Limb (tissue), 2 donors: ENCODE measurements at regions not wholly inside any gene's neighbourhood (a gene's known extent, or its start where the extent isn't known, plus 50 kb on each side); places are given as distances from the start of the nearest gene placed in this dataset.

Experiments
- DNase-seq, 2 donors: peaks; one replicate each; pipeline ENCODE4 v3.0.0-alpha.2; 2016; ENCODE audit errors: extremely low spot score in 2 of 2

DNA sequence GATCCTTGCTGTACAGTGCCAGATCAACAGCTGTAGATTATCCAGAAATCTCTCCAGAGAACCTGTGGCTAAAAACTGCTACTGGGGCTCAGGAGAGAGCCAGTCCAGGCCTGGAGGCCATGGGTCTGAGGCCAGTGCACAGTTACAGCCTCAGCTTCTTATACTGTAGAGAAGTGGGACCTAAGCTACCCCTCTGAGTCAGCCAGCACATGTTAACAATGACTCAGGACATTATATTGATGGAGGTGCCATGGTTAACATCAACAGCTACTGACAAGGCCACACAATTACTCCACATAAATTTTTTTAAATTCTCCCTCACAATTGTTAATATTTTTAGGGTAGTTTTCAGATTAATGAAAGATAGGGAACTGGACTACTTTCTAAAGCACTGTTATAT lies 138.5 kb downstream of the RBM26 start:
- no peak for DNase-seq

DNA sequence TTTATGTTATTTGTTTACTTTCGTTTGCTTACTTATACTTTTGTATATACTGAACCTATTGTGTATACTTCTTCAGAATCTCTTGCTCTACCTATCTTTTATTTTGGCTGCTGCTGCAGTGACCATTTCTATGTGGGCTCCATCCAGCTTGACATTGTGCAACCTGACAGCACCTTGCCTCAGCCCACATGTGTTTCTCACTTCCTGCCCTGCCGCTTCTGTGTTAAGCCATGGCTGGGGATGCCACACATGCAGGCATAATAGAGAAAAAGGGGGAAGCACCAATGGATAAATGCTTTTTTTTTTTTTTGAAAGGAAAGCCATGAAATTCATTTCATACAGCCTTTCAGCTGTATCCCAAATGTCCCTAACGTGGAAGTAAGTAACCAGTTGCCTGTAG lies 147.6 kb downstream of the RBM26 start:
- no peak for DNase-seq

DNA sequence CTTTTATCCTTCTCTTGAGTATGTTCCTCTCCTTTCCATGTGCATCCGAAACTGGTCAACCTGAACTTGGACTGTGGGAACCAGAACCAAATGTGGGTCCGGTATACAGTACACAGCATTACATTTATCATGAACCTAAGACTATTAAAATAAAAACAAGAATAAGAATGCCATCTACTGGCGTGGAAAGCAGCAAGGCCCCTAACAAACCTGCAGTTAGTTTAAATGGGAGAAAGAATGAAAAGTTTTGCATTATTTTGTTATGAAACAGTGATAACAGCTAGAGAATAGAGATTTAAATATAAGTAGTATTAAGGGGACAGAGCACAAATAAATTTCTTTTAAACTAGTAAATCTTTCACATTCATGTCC lies 159.5 kb downstream of the RBM26 start:
- DNase-seq = no peak

DNA sequence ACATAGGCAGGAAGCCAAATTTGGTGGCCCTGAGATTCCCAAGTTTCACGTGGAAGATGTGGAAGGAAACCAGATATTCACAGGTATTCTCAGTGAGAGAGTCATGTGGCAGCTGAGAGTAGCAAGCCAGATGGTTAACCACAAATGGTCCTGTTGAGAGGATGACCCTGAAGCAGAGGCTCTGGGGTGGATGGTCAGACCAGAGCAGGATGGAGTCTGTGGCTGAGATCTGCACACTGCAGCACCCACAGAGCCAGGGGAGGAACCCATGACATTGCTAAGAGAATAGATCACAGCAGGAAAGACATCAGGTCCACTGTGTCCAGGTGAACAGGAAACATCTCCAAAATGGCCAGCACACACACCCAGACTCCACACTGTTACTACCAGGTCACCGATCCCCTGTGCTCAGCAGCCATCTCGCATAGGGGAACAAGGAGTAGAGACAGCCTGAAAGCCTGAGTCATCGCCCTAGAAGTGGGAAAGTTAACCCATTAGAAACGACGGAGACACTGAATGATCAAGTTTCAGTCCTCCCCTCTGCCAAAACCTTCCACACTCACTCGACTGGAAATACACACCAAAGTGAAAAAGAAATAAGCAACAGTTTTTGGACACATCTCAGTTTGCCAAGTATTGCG lies 160.0 kb downstream of the RBM26 start:
- DNase-seq = no peak

DNA sequence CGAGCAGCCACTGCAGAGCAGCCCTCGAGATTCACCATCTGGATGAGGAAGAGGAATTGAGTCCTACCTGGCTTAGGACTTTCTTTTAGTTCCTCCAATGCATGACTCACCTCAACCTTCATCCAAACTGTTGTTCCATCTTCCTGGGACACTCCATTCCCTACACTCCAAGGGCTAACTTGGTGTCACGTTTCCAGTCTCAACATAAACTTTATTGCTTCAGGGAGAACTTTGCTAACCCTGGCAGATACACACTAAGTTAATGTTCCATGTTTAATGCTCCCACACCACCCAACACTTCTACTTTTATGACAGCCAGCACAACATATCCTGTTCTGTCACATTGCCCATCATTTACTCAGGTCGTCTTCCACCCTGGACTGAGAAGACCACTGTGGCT lies 164.4 kb downstream of the RBM26 start:
- DNase-seq = no peak

DNA sequence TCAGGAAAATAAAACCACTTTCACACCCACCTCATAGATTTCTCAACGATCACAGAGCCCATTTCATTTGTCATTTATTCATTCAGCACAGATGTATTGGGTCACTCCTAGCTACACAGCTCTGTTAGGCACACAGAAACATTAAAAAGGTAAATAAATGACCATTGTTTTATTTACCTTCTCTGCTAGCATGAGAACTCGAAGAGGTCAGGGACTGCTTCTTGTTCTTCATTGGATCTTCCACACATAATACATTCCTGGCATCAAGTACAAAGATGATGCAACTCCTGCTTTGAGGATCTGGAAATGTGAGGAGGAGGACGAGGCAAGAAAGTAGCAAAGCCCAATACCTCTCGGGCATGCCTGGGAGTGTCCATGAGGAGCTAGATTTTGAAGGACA lies 168.1 kb downstream of the RBM26 start:
- no peak for DNase-seq

DNA sequence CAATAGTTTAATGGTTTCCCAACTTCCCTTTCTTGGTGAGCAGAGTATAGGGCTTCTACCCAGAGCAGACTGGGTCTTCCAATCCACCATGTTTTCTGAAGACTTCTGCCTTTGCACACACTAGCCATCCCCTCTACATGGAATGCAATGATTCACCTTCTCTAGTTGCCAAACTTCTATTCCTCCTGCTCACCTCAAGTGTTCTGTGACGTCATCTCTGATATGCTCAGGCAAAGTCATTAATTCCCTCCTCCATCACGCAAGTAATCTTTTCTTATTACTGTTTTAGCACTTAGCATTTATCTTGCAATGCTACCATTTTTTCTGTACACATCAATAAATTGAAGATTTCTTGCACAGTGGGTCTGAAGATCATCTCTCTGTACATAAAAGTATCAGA lies 174.2 kb downstream of the RBM26 start:
- DNase-seq = no peak

DNA sequence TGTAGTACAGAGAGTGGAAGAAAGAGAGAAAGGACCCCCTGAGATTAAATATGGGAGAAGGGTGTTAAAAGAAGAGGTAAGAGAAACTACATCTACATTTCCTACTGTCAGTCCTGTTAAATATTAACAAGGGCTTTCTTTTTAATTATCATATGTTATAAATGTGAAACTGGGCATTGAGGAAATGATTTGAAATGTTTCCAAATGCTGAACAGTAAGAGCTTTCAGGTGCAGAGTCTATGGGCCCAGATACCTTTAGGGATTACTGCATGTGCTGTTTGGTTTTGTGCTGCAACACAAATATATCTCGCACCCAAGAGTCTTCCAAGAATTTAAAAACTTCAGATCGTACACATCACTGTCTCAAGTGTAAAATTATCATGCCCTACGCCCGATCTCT lies 176.3 kb downstream of the RBM26 start:
- DNase-seq = no peak

DNA sequence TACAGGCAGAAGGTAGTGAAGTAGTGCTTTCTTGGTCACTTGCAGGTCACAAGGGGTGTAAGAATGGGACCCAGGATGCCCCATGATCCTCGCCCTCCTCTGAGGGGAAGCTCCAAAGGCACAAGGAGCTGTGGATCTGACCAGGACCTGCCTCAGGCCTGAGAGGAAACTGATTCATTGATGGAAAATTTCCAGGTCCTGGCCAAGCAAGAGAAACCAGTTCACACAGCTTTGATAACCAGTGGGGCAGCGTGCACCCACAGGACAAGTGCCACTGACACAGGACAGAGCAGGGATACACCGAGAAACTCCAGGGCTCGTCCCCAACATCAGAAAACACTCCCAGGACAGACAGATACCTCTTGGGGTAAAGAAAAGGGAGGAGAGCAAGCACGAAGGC lies 177.1 kb downstream of the RBM26 start:
- no peak for DNase-seq

DNA sequence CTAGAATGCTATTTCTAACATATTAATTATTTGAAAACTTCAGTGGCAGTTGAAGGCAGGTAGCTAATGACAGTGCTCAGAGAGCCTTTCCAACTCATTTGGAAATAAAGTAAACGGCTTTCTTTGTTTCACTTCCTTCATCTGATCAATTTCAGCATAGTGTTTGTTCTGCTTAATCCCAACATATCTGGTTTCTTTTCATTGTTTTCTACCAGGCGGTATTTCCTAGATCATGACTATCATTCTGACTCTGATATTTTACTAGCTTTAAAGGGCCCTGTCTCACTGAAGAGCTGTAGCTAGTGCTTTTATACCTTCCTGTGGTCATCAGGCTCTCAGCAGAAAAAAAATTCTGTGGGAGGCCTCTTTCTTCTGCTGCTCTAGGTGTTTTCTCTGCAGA lies 178.6 kb downstream of the RBM26 start:
- DNase-seq = no peak

DNA sequence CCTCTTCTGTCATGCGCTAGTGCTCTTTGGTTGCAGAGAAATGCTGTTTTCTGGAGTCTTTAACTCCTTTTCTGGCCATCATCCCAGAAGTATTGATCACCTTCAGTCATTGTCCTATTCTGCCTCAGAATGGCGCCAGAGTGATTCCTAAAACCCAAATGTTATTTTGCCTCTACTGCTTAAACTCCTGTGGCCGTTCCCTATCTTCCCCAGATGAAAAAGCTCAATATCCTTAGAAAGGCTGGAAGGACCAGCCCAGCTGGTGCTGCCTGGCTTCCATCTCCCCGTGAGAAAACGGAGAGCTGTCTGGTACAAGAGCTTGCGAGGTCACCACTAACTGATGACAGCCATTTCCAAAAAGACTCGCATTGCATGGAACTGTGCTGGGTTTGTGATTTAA lies 179.1 kb downstream of the RBM26 start:
- DNase-seq = no peak

DNA sequence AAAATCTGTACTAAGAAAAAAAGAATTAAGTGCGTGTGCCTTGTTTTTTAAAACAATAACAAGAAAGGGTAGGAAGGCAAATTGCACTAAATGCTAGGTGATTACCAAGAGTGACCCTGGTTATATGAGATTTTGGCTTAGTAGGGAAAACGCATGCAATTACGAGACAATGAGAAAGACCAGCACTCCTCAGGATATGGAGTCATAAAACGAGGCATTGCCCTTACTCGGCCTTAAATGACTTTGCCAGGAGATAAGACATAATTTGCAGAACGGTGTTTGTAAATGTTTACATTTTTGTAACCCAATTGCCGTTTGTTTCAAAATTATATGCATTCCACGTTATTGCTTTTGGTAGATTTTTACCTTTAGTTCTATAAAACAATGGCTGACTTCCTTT lies 179.8 kb downstream of the RBM26 start:
- no peak for DNase-seq

DNA sequence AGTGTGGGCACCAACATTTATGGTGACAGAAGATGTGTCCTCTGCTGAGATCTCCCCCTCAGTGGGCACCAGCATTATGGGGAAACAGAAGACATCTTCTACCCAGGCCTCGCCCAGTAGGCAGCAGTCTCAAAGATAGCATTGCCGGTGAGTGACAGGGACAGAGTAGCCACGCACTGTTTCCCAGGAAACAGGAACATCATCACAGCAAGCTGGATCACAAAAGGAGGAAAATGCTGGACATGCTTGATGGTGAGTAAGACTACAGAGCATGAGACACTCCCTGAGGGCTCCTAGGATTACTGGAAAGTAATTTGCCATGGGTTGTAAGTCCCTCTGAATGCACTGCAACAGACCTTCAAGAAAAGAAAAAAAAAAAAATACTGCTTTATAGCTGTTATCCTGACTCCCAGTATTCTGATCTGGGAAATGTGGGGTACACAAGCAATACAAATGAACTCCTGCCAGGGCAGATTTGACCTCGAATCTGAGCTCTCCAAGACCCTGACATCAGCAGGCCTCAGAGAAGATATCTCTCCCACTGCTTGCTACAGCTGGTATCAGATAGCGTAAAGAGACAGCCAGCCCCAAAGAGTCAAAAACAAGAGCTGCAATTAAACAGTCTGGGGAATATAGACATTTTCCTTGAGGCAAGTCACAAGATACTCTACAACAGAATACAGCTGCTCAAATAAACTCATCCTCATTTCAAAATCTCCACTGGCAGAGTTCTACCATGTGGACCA lies 180.4 kb downstream of the RBM26 start:
- DNase-seq = no peak

DNA sequence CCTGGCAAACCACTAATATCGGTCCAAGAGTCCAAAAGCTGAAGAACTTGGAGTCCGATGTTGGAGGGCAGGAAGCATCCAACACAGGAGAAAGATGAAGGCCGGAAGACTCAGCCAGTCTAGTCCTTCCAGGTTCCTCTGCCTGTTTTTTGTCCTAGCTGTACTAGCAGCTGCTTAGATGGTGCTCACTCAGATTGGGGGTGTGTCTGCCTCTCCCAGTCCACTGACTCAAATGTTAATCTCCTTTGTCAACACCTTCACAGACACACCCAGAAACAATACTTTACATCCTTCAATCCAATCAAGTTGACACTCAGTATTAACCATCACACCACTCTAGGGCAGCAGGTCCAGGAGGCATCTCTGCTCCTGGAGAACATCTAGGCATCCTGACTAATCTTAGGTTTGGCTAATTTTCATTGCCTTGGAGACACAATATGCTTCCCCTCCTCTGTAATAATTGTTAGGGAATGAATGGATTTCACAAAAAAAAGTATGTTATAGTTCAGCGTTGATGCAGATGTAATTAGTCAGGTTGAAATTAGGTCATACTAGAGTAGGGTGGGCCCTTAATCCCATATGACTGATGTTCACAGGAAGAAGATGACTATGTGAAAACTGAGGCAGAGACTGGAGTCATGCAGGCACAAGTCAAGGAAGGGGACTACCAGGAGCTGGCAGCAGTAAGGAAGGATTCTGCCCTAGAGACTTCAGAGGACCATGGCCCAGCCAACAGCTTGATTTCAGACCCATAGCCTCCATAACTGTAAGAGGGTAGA lies 183.4 kb downstream of the RBM26 start:
- no peak for DNase-seq

DNA sequence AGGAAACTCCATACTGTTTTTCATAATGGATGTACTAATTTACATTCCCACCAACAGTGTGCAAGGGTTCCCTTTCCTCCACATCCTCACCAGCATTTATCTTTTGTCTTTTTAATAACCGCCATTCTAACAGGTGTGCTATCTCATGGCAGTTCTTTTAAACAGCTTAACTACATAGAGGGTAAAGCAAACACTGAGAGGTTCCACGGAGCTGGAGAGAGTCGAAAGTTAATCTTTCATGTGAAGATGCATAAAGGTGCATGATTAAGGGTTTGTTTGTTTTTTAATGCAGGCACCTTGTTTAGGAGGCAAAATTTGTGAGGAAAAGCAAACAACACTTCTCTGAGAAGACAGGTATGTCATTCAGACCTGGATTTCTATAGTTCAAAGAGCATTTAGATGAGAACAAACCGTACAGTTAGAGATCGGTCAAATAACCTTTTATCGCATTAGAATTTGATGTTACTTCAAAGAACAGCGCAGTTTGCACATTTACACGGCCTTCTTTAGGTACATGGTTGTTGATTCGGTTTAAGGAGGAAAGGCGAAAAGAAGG lies 193.9 kb downstream of the RBM26 start:
- no peak for DNase-seq

DNA sequence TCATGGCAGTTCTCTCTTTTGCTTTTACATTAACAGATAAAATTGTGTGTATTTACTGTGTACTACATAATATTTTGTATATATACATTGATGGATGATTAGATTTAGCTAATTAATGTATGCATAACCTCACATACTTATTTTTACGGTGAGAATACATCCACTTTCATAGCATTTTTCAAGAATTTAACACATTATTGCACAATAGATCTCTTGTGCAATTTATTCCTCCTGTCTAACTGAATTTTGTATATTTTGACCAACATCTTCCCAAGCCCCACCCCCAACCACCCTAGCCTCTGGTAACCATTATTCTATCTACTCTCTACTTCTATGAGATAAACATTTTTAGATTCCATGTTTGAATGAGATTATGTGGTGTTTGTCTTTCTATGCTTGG lies 194.7 kb downstream of the RBM26 start:
- no peak for DNase-seq

DNA sequence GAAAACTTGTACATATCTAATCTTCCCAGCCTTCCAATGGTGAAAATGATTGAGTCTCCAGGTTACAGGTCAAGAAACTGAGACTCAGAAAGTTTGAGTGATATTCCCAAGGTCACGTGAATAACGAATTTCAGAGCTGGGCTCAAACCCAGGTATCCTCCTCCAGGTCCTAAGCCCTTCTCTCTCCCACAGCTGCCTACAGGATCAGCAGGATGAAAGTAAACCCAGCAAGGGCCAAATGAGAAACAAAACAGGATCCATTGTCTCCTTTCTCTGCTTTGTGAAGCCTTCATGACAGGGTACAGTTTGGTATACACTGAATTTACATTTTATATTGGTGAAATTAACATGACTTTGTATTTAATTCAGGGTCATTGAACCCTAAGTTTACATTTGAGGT lies 208.1 kb downstream of the RBM26 start:
- DNase-seq = no peak

DNA sequence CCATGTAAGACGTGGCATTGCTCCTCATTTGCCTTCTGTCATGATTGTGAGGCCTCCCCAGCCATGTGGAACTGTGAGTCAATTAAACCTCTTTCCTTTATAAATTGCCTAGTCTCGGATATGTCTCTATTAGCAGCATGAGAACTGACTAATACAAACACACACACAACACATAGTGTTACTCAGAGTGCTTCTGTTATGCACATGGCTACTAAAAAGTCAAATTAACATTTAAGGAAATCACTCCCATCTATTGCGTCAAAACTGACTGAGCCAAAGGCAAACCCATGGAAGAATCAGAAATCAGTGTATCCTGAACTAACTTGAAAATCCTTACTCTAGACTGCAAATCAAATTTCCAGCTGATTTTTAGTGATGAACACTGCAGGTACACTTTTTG lies 209.2 kb downstream of the RBM26 start:
- DNase-seq = no peak

DNA sequence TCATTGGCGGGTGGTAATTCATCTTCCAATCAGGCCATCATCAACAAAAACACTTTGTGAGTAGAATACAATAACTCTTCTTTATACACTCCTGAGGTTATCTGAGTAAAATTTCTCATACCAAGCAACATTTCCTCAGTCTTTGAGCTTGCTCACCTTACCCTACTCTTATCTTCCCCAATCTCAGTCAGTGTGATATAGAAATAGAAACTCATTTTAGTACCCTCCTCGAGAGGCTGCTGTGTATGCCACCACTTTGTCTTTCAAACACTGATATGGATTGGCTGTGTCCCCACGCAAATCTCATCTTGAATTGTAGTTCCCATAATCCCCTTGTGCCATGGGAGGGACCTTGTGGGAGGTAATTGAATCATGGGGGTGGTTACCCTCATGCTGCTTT lies 209.7 kb downstream of the RBM26 start:
- DNase-seq = no peak

DNA sequence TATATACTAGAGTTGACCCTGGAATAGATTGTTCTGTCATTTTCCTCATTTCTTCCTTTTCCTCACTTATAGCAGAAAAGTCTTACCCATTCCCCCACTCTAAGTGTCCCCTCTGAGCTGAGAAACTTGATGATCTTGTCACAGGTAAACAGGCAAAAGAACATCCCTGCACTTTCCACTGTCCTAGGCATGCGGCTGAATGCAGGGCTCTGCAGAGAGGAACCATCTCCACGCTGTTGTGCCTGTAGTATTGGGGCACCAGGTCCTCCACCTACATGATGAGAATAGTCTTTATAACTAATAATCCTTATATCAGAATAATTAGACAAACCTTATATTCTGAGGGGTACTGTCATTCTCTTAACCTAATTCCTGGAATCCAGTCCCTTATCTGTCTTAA lies 211.3 kb downstream of the RBM26 start:
- DNase-seq = no peak

DNA sequence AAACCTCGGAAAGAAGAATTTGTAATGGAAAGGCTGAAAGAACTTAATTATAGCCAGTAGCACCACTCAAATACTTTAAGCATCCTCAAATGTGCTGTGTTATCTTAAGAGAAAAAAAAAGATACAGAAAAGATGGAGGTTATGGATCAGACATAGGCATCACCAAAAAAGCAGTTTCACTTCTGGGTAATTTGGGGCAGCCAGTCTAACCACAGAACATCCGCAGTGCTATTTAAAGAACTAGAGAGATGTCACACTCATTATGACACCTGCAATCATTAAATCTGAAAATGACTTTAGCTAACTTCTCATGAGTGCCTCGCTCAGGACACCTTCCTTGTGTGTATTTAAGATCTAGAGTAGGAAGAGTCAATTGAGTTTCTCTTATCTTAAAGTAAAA lies 211.8 kb downstream of the RBM26 start:
- no peak for DNase-seq

DNA sequence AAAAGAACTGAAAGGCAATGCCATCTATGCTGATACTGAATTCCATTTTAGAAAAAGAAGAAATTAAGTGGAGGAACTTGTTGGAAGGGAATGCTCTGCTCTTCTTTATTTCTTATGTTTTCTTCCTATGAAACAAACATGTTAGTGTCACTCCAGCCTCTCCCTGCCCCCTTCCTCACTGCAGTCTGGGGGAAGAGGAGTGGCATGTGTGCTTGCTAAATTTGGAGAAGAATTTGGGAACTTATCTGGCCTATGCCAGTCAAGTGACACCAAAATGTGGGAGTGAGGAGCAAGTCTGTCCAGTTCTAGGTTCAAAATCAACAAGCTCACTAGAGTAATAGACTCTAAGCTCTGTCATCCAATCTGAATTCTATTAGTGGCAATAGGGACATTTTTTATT lies 214.6 kb downstream of the RBM26 start:
- no peak for DNase-seq

DNA sequence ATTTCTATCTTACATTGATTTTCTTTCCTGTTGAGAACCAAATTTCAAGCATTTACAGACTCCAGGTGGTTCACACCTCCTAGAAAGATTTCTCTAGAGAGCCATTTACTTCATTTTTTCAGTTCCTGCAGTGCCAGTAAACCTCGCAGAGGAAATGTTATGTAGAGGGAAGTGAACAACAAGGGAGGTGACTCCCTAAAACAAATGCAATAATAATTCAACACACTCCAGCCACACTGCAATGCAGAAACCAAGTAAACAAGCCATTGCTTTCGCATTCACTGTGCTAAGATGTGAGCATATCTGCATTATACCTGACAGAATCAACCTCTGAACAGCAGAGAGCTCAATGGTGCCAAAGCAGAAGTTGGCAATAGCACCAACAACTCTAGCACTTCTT lies 215.1 kb downstream of the RBM26 start:
- no peak for DNase-seq
